ENCODE measurements at regions not wholly inside any gene's neighbourhood (a gene's known extent, or its start where the extent isn't known, plus 50 kb on each side); places are given as distances from the start of the nearest gene placed in this dataset.

GRCh38 chr5:88488130-88488529 lies 219.5 kb upstream of the TMEM161B start:
- TF ChIP-seq CTCF (IDR thresholded peaks at IDR 0.05; ENCODE audit: low read length): no peak
- no peak for TF ChIP-seq EZH2 (optimal IDR thresholded peaks at IDR 0.05; ENCODE audit: low read depth, low read length)
- no peak for TF ChIP-seq EZH2phosphoT487 (IDR thresholded peaks at IDR 0.05; ENCODE audit: low read length)

Measured in MM.1S (cell line).